Sigmoid colon (tissue), 6 donors: ENCODE measurements at regions not wholly inside any gene's neighbourhood (a gene's known extent, or its start where the extent isn't known, plus 50 kb on each side); places are given as distances from the start of the nearest gene placed in this dataset.

Experiments
- DNase-seq: peaks from one replicate; pipeline ENCODE4 v3.0.0-alpha.2; 2019
- H3K27ac ChIP-seq, 4 donors: fragments of 200-600 bp; sonication (generic); one replicate each; pipeline ENCODE4 v1.5.1; 2016 to 2019; ENCODE audit warnings: mild to moderate bottlenecking in 1 of 4
- H3K27me3 ChIP-seq, 3 donors: fragments of 200-600 bp; sonication (generic); one replicate each; pipeline ENCODE4 v1.5.1; 2019; ENCODE audit warnings: mild to moderate bottlenecking in 1 of 3
- H3K36me3 ChIP-seq, 4 donors: fragments of 200-600 bp; sonication (generic); one replicate each; pipeline ENCODE4 v1.5.1; 2016 to 2019
- H3K4me1 ChIP-seq, 4 donors: fragments of 200-600 bp; sonication (generic); one replicate each; pipeline ENCODE4 v1.5.1; 2017 to 2019
- H3K4me3 ChIP-seq, 4 donors: fragments of 200-600 bp; sonication (generic); one replicate each; pipeline ENCODE4 v1.5.1; 2017 to 2019; ENCODE audit warnings: mild to moderate bottlenecking in 2 of 4, moderate library complexity in 1 of 4
- H3K9me3 ChIP-seq, 4 donors: fragments of 200-600 bp in 3 of 4; sonication (generic) in 3 of 4; one replicate each; pipeline versions ENCODE4 v1.5.1 to v1.6.1; 2013 to 2019
- EP300 ChIP-seq, 4 donors: sonication (generic); formaldehyde crosslinking; IDR thresholded peaks; one replicate each; pipeline ENCODE4 v1.6.1; 2017; ENCODE audit warnings: antibody characterized with exemption in 4 of 4
- POLR2A ChIP-seq, 2 donors: fragments of 450-650 bp; IDR thresholded peaks; one replicate each; pipeline ENCODE4 v1.6.1; 2016; ENCODE audit warnings: antibody characterized with exemption in 2 of 2, mild to moderate bottlenecking in 2 of 2, moderate library complexity in 2 of 2
- POLR2AphosphoS5 ChIP-seq, 4 donors: sonication (generic); formaldehyde crosslinking; IDR thresholded peaks; one replicate each; pipeline ENCODE4 v1.6.1; 2017; ENCODE audit warnings: antibody characterized with exemption in 4 of 4
- WGBS, 2 donors: extraction: QIAGEN DNeasy Blood & Tissue Kit; methylation state at CpG; one replicate each; pipeline ENCODE4 v1.1.7; 2013; 5-methylcytosine and 5-hydroxymethylcytosine counted together
- intact Hi-C: fragments of 100-400 bp; cut with DNase I; formaldehyde crosslinking; loops from one replicate; pipeline ENCODE4 v1.15.1; 2023
- TF ChIP-seq, protein P1 (sequence below), 4 experiments: fragments of 450-650 bp in 3 of 4; fragments of 200-600 bp in 1 of 4; IDR thresholded peaks; one replicate each; pipeline ENCODE4 v1.5.1; 2016 to 2019; ENCODE audit warnings: antibody characterized with exemption in 4 of 4, mild to moderate bottlenecking in 3 of 4, moderate library complexity in 2 of 4
- donor health status: healthy with polysubstance abuse.
- donor health status: healthy.

DNA sequence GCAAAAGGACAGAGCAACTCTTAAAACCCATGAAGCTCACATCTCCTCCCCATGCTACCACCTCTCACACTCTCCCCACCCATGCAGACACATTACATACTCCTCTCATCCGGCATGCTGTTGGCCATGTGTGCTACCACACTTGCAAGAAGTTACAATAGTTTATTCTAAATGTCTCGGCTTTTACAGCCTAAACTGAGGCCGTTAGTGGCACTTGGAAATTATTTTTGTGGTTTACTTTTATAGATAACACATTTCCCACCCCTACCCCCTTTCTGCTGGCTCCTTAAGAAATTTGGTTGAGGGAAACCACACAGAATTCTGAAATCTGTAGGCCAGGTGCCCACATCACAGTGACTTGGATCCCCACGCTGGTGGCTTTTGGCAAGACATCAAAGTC, 141.1 kb upstream of the HHIP start:
- TF ChIP-seq POLR2AphosphoS5 (IDR thresholded peaks at IDR 0.05) = no peak
- TF ChIP-seq POLR2A (IDR thresholded peaks at IDR 0.05) = no peak
- no peak for TF ChIP-seq EP300 (IDR thresholded peaks at IDR 0.05)
- TF ChIP-seq, protein P1, sequence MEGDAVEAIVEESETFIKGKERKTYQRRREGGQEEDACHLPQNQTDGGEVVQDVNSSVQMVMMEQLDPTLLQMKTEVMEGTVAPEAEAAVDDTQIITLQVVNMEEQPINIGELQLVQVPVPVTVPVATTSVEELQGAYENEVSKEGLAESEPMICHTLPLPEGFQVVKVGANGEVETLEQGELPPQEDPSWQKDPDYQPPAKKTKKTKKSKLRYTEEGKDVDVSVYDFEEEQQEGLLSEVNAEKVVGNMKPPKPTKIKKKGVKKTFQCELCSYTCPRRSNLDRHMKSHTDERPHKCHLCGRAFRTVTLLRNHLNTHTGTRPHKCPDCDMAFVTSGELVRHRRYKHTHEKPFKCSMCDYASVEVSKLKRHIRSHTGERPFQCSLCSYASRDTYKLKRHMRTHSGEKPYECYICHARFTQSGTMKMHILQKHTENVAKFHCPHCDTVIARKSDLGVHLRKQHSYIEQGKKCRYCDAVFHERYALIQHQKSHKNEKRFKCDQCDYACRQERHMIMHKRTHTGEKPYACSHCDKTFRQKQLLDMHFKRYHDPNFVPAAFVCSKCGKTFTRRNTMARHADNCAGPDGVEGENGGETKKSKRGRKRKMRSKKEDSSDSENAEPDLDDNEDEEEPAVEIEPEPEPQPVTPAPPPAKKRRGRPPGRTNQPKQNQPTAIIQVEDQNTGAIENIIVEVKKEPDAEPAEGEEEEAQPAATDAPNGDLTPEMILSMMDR (IDR thresholded peaks at IDR 0.05) = no peak
- DNase-seq = no peak
- peaks cover 0 to 9% (median 0%) of the 10 kb centered on the region in 4 donors for H3K4me1 ChIP-seq
- H3K27me3 ChIP-seq = no peaks in the 10 kb centered on the region
- 58 to 60% methylated on average over 4 of the region's 4 CpGs for WGBS, 2 donors
- H3K4me3 ChIP-seq = no peak overlapping the region
- no peak overlapping the region for H3K27ac ChIP-seq
- intact Hi-C loops = no loop called here
- H3K36me3 ChIP-seq = no peaks in the 10 kb centered on the region
- H3K9me3 ChIP-seq = peaks cover 0 to 5% (median 0%) of the 10 kb centered on the region in 4 donors

DNA sequence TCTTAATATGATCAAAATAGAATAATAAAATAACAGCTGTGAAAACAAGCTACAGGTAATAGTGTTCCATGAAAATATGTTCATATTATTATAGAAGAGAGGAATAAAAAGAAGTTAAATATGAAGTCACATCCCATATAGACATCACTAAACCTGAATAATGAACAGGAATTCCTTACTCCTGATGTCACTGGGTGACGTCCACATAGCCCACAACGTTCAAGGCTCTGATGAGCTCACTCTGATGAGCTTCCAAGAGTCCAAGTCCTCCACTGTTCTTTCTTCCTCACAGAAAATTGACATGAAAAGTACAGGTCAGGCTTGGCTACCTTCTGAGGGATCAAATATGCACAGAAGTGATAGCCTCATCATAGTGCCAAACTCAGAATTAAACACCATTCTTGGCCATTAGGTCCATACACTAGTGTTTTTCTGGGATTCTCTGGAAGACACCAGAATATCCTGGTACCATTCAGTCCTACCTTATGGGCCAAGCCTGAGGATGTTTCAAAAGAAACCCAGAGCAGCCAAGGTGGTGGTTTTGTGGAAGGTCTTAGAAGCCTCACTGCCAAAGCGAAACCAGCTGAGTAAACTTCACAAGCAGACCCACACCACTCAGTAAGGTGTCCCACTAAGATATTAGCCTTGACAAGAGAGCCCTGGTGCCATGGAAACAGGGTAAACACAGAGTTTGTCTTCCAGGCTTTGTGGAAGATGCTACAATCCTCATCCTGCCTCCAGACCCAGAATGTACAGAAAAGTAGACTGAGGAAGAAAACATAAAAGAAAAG, 138.4 kb upstream of the HHIP start:
- WGBS, 2 donors = 70 to 78% methylated on average over 3 of the region's 3 CpGs
- no peak for DNase-seq

DNA sequence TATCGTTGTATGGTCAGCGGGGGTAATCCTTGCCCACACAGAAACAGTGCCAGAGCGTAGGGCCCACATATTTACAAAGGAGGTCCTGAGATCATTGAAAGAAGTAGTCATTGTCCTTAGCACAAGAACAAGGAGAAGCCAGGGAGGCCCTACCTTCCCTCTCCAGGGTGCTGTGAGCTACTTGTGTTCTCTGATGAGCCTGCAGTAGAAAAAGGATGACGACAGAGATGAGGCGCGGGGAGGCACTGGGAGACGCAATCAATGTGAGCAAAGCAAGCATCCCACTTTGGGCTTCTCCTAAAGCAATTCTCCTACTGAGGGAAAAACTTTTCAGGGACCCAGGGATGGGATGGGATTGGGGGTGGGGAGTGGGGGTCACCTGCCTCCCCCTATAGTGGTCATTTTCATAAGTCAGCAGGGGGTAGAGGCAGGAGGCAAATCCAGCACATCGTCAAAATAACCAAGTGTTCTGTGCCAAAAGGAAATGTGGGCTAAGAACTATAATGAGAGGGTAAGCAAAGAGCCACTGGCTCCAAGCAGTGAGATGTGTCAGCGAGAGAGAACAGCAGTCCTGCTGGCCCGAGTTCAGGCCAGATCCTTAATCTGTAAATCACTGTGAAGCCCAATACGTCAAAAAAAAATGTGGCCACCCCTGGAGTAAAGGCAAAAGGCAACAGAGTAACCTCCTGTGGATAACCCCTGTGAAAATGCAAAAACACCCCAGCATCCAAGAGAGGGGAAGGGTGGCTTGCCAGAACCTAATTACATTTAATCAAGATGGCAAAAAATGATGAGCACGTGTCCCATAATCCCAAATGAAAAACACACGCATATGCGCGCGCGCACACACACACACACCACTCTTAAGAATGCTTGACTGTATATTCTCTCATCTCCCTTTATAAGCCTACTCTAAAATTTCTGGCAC, 136.6 kb upstream of the HHIP start:
- Histone ChIP-seq H3K36me3 (no peaks in the 10 kb centered on the region), H3K4me3 (no peak overlapping the region), H3K27me3 (no peaks in the 10 kb centered on the region), H3K9me3 (no peaks in the 10 kb centered on the region), H3K27ac (no peak overlapping the region), H3K4me1 (peaks cover 0 to 11% (median 0%) of the 10 kb centered on the region in 4 donors)
- no peak for DNase-seq
- intact Hi-C loops = no loop called here
- 79 to 86% methylated on average over 17 of the region's 17 CpGs for WGBS, 2 donors
- no peak for TF ChIP-seq POLR2AphosphoS5 (IDR thresholded peaks at IDR 0.05)
- TF ChIP-seq, protein P1 (IDR thresholded peaks at IDR 0.05) = no peak
- no peak for TF ChIP-seq POLR2A (IDR thresholded peaks at IDR 0.05)
- TF ChIP-seq EP300 (IDR thresholded peaks at IDR 0.05) = no peak

More for the DNA sequence above, 138.4 kb upstream of the HHIP start:
- Histone ChIP-seq H3K4me3 (no peak overlapping the region), H3K36me3 (no peaks in the 10 kb centered on the region), H3K27ac (no peak overlapping the region), H3K4me1 (peaks cover 0 to 11% (median 0%) of the 10 kb centered on the region in 4 donors), H3K9me3 (no peaks in the 10 kb centered on the region), H3K27me3 (no peaks in the 10 kb centered on the region)
- TF ChIP-seq POLR2A (IDR thresholded peaks at IDR 0.05) = no peak
- TF ChIP-seq EP300 (IDR thresholded peaks at IDR 0.05) = no peak
- TF ChIP-seq POLR2AphosphoS5 (IDR thresholded peaks at IDR 0.05) = no peak
- TF ChIP-seq, protein P1 (IDR thresholded peaks at IDR 0.05) = no peak
- intact Hi-C loops = no loop called here

DNA sequence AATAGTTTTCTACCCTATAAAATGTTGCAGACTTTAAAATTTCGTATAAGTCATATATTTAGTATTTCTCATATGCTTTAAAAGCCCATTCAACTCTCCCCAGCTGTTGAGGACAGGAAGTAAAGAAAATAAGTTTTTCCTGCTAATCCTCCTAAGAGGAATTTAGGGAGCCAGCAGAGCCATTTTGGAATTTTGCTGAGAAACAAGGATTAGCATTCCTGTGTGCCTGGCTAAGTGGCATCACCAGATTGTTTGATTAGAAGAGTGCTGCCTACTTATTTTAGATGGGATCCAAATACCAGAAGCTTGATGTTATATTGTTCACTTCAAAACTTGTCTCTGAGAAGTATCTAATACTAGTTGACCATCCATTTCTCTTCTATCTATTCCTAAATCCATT, 131.2 kb upstream of the HHIP start:
- 60 to 78% methylated on average over 1 of the region's 1 CpG for WGBS, 2 donors

More for the DNA sequence above, 131.2 kb upstream of the HHIP start:
- no peaks in the 10 kb centered on the region for H3K9me3 ChIP-seq
- no peaks in the 10 kb centered on the region for H3K36me3 ChIP-seq
- no peaks in the 10 kb centered on the region for H3K27me3 ChIP-seq
- DNase-seq = no peak
- H3K4me3 ChIP-seq = no peak overlapping the region
- TF ChIP-seq EP300 (IDR thresholded peaks at IDR 0.05) = no peak
- no peak for TF ChIP-seq POLR2AphosphoS5 (IDR thresholded peaks at IDR 0.05)
- TF ChIP-seq POLR2A (IDR thresholded peaks at IDR 0.05) = no peak
- TF ChIP-seq, protein P1 (IDR thresholded peaks at IDR 0.05) = no peak
- H3K4me1 ChIP-seq = peaks cover 0 to 3% (median 0%) of the 10 kb centered on the region in 4 donors
- intact Hi-C loops = no loop called here
- no peak overlapping the region for H3K27ac ChIP-seq
